ENCODE measurements at regions not wholly inside any gene's neighbourhood (a gene's known extent, or its start where the extent isn't known, plus 50 kb on each side); places are given as distances from the start of the nearest gene placed in this dataset.

GRCh38 chr6:169058634-169059033 is 195.0 kb downstream of the THBS2 start:
- POLR2A ChIA-PET: no interaction called here
- CTCF ChIA-PET: no interaction called here

GRCh38 chr6:169052462-169052861 is 201.2 kb downstream of the THBS2 start:
- ChIA-PET POLR2A (no interaction called here), CTCF (no interaction called here)

DNA sequence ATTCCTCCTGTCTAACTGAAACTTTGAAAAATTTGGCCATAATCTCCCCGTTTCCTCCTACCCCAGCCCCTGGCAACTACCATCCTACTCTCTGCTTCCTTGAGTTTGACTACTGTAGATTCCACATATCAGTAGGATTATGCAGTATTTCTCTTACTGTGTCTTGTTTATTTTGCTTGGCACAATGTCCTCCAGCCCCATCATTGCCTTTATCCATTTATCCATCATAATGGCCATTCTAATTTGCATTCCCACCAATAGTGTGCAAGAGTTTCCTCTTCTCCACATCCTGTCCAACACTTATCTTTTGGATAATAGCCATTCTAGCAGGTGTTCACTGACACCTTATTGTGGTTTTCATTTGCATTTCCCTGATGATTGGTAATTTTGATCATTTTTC is 202.3 kb downstream of the THBS2 start:
- POLR2A ChIA-PET: no interaction called here
- CTCF ChIA-PET: no interaction called here

GRCh38 chr6:169048865-169049205 is 204.8 kb downstream of the THBS2 start:
- POLR2A ChIA-PET: no interaction called here
- CTCF ChIA-PET: no interaction called here

DNA sequence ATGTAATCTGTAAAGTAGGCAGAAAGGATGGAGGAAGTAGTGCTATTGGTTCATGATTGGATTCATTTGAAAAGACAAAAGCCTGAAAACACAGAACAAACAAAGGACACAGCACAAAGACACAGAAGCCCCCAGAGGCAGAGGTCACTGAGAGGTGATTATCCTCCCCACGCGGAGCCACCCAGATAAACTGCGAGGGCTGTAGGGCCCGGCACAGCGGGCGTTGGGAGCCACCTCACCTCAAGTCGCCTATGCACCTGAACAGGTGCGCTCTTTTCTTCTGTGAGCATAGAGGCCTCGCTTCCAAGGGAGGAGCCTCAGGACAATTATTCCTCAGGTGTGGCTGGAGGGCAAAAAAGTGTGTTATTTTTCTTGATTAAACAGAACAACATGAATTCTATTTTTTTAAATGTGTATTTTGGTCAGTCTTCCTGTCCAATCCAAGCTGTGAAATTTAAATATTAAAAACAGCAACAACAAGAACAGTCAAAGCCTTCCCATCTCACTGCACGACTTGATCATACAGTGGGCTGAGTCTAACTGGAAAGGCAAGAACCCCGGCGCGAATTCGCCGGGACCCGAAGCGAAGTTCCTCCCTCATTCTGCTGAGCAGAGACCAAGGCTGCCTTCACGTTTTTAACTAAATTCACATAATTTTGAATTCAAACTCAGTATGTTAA is 205.3 kb downstream of the THBS2 start:
- POLR2A ChIA-PET: no interaction called here
- CTCF ChIA-PET: no interaction called here

DNA sequence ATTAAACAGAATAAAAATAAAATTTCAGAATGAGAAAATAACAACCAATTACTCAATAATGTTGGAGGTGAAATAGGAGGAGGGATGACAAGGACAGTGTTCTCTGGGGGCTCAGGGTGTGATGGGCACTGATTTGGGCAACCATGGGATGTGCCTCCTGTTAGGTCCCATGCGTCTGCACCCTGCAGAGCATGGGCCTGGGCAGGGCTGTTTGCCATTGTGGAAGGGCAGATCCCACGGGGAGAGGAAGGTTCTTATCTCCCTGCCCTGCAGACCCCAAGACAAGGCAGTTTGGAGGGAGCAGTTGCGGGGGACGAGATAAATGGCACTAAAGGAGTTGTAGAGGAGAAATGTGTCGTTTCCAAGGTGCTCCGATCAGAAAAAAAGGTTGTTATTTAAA is 206.3 kb downstream of the THBS2 start:
- ChIA-PET POLR2A (no interaction called here), CTCF (no interaction called here)

GRCh38 chr6:169046483-169047192 is 207.0 kb downstream of the THBS2 start:
- CTCF ChIA-PET: no interaction called here
- POLR2A ChIA-PET: no interaction called here

DNA sequence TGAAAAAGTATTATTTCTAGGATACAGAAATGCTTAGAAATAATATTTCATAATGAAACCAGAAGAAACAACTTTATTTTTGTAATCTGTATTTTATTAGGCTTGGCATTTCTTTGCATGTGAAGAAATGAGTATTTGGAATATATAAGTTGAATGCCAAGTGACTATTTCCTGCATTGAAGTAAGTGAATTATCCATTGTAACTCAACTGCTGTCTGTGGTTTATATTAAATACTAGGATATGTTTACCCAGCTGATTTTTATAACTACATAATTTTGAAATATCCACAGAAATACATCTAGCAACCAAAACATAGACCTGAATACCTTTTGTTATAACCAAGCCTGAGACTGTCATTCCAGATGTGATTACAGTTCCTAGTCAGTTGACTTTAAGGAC is 207.6 kb downstream of the THBS2 start:
- POLR2A ChIA-PET: no interaction called here
- CTCF ChIA-PET: no interaction called here

DNA sequence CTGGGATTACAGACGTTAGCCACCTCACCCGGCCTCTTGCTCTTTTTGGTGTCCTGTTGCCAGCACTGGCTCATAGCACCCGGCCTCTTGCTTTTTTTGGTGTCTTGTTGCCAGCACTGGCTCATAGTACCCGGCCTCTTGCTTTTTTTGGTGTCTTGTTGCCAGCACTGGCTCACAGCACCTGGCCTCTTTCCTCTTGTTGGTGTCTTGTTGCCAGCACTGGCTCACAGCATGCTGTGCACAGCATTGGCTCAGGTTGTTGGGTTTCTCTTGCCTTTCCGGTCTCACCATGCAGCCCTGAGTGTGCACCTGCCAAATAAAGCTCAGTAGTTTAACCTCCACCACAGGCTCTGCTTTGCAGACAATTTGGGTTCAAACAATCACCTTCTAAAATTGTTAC is 208.2 kb downstream of the THBS2 start:
- CTCF ChIA-PET: no interaction called here
- POLR2A ChIA-PET: no interaction called here

DNA sequence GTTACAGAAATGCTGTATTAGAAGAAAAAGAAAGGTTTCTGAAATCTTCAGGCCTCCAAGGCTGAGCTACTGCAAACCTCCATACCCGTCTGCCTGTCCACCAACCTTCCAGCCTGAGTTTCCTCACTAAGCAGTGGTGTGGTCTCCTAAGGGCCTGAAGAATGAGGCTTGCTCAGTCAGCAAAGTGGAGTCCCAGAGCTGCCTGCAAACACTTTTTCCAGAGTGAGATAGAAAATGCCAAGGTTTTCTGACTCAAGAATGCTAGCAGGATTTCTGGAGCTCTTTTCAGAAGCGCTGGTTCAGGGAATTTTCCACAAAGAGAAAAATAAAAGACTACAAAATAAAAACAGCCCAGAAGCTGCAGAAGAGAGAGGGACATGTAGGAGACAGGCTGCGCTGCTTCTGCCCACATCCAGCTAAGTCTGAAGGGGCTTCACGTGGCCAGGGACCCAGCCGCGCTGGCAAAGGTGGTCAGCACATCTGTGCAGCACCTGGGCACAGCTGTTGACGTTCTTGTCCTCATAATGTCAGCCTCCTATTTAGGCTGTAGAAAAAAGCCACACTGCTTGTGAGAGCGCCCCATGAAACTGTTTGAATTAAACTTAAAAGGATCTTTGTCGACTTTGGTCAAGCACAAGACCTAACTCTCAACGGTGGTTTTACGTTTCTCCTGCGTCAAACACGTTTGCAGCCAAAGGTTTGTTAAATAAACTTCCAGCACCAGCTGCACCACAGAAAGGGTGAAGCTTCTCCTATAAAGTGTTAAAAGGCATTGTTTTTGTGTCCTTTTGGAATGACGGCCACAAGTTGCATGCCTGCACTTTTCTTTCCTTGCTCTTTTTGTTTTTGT is 209.0 kb downstream of the THBS2 start:
- ChIA-PET CTCF (no interaction called here), POLR2A (no interaction called here)

DNA sequence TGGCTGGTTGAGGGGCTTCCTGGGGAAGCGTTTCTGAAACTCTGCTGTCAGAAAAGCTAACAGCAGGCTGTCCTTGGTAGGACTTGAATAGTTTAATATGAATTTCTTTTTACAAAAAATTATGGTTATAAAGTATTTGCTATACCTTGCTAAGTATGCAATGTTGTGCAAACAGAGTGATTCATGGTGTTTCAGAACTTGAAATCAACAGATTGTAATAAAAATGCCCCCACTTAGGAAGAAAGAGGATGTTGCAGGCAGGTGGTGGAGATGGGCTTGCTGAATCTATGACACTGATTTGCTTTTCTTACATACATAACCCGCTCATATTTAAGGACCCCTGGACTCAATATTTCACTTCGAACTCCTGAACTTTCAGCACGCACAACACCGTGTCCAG is 211.6 kb downstream of the THBS2 start:
- CTCF ChIA-PET: no interaction called here
- POLR2A ChIA-PET: no interaction called here

DNA sequence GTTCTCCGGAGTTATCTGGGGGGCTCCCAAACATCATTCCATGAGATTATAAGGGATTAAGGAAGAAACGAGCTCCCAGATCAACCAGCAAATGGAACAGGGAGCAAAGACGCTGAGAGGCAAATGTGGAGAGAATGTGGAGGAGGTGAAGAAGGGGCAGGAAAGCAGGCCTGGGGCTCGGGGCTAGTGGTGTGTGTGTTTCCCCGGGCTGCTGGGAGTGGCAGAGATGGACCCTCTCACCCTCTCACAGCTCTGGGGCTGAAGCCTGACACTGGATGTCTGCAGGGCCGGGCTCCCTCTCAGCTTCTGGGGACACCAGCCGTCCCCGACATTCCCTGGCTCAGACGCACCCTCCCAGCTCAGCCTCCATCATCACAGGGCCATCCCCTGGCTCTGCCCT is 212.6 kb downstream of the THBS2 start:
- ChIA-PET CTCF (no interaction called here), POLR2A (no interaction called here)

- ChIA-PET POLR2A (no interaction called here), CTCF (no interaction called here)
Measured at GRCh38 chr6:169038691-169039090, 215.0 kb downstream of the THBS2 start.

DNA sequence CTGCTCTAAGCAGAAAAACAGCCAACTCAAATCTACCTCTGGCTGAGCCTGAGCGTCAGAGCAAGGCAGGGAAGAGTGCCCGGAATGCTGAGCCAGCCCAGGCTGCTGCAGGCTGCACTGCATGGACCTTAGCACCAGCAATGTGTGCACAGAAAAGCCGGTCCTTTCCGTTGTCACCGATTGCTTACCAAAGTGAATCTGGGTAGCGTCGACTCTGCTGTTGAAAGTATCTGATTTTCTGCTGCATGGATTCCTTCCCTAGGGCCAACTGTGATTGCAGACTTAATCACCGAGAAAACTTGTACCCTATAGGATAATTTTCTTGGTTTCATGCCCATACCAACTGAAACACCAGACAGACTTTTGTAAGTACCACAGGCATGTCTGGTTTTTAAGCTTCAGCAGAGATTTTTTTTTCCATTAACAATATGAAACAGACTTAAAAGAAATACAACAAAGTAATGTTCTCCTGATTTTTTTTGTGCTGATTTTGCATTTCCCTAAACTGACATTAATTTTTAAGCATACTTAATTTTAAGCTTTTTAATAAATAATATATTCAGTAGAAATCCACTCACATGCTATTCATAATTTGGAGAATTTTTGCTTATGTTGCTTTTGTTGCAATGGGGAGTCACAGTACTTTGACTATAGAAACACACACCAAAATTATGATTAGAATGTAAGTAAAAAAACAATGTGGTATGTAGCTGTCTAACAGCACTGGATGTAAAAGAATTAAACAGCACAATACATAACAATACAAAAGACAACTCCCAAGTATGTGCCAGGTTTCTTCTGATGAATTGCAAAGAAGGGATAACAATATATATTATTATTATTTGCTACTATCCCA is 218.0 kb downstream of the THBS2 start:
- POLR2A ChIA-PET: no interaction called here
- CTCF ChIA-PET: no interaction called here

DNA sequence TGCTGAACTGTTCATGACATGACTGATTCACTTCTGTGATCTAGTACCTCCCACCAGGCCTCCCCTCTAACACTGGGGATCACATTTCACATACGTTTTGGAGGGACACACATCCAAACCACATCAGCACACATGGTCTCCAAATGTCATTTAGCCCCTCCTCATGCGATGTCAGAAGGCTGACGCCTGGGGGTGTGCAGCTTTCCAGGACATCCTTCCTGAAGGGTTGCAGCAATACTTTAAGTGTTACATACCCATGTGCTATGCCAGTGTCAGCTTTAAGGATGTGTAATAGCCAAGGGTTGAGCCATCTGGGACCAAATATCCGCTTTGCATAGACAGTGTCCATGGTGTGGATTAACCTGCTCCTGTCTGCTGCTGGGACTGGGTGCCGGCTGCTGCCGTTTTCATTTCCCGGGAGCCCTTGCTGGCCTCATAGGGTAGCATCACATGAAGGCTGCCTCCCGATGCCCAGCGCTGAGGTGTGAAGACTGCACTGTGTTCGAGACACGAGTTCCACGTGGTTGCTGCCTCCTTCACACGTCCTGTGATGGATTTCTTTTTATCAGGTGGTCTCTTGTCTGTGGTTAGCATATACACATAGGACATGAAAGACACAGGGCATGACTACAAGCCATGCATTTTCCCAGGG is 219.0 kb downstream of the THBS2 start:
- ChIA-PET CTCF (no interaction called here), POLR2A (no interaction called here)

DNA sequence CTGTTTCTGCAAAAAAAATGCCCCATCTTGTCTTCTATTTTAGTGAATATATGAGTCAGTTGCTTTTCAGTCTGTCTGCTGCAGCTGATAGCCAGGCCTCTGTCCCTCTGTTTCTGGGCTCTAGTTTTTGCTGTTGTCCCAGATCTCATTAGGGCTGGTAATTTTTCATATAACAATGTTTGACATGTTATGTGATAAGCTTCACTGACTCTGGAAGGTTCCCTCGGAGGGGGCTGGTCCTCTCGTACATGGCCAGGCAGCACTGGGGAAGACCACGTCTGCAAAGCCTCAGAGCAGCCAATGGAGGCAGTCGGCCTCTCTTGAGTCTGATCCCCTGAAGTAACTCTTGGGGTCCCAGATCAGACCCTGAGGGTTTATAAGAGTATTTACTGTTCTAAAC is 223.8 kb downstream of the THBS2 start:
- POLR2A ChIA-PET: no interaction called here
- CTCF ChIA-PET: no interaction called here

DNA sequence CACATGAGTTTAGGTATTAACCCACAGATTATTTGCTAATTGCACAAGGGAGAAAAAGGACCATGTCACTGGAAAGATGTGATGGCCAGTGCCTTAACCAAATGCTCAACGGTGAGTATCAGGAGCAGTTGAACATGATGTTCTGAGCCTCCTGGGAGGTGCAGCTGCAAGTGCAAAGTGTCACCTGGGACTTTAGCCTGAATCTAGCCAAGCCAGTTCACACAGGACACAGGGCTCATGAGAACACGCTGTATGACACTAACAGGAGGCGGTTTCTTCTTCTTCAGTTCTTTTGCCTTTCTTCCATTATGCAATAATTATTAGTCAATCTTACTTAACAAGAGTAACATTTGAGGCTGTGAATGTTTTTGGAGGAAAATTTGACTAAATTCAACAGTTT is 225.3 kb downstream of the THBS2 start:
- POLR2A ChIA-PET: no interaction called here
- CTCF ChIA-PET: no interaction called here

DNA sequence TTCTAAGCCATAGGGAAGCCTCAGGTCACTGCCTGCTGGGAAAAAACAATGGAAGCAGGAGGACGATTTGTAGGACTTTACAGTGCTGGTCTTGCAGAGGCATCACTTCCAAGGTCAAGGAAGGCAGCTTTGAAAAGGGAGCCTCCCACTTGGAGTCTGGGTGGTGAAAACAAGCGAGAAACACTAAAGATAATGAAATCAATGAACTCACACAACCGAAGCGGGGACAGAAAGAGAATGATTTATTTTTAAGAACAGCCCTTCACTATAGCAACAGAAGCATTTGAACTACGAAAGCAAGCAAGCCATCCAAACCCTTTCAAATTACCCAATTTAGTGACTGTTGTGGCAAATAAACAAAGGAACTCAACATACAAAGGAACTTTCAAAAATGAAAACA is 227.5 kb downstream of the THBS2 start:
- ChIA-PET POLR2A (no interaction called here), CTCF (no interaction called here)

DNA sequence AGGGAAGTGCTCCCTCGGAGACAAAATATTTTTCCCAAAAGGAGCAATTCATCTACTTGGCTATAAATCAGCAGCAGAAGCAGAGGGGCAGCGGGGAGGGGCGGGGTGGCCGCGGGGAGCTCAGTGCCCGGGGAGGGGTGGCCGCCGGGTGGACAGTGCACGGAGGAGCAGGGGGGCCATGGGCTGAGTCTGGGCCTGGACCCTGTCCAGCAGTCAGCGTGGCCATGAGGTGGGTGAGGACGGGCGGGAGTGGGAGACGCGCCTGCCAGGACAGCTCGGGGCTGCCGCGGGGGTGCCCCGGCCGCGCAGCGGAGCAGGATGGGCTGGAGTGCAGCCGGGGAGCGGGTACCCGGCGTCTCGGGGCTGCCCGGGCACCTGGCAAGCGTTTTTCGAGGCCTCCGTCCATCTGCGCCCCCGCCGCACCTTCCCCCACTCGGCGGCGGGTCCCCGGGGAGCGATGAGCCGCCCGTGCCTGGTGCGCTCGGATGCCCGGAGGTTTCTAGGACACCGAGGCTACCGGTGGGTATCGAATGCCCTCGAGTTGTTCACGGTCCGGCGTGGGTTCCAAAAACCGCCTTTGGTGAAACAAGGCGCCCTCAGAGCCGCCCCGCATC is 229.5 kb downstream of the THBS2 start:
- POLR2A ChIA-PET: no interaction called here
- CTCF ChIA-PET: no interaction called here

Measured in activated CD8-positive, alpha-beta memory T cell treated with anti-CD3 and anti-CD28 coated beads for 36 hours (primary cell).